GM12891 (cell line): ENCODE measurements at regions not wholly inside any gene's neighbourhood (a gene's known extent, or its start where the extent isn't known, plus 50 kb on each side); places are given as distances from the start of the nearest gene placed in this dataset.

ENCODE experiments used
- POLR2A ChIP-seq: IDR thresholded peaks from 2 replicates; pipeline ENCODE4 v1.6.1; 2011; ENCODE audit warnings: low read depth, low read length, control low read depth
- POLR2AphosphoS5 ChIP-seq: IDR thresholded peaks from 2 replicates; pipeline ENCODE4 v1.6.1; 2011; ENCODE audit warnings: low read depth, low read length, control low read depth
- TAF1 ChIP-seq: IDR thresholded peaks from 2 replicates; pipeline ENCODE4 v1.6.1; 2011; ENCODE audit warnings: low read depth, low read length, control low read depth

GRCh38 chr21:39014747-39015146, 168.5 kb downstream of the PSMG1 start:
- no peak for TF ChIP-seq TAF1
- no peak for TF ChIP-seq POLR2AphosphoS5
- TF ChIP-seq POLR2A, result no peak
